GM23248 (cell line): ENCODE measurements at regions not wholly inside any gene's neighbourhood (a gene's known extent, or its start where the extent isn't known, plus 50 kb on each side); places are given as distances from the start of the nearest gene placed in this dataset.

Source experiments
- EZH2 ChIP-seq: fragments of 200-600 bp; sonication (generic); IDR thresholded peaks from 2 replicates; pipeline ENCODE4 v1.6.1; 2018; ENCODE audit warnings: antibody characterized with exemption, mild to moderate bottlenecking; ENCODE audit not compliant: insufficient read depth, poor library complexity, severe bottlenecking
- EZH2phosphoT487 ChIP-seq: fragments of 200-600 bp; sonication (generic); IDR thresholded peaks from 2 replicates; pipeline ENCODE4 v1.6.1; 2018; ENCODE audit warnings: antibody characterized with exemption, moderate library complexity, mild to moderate bottlenecking, low read depth; ENCODE audit not compliant: insufficient read depth

DNA sequence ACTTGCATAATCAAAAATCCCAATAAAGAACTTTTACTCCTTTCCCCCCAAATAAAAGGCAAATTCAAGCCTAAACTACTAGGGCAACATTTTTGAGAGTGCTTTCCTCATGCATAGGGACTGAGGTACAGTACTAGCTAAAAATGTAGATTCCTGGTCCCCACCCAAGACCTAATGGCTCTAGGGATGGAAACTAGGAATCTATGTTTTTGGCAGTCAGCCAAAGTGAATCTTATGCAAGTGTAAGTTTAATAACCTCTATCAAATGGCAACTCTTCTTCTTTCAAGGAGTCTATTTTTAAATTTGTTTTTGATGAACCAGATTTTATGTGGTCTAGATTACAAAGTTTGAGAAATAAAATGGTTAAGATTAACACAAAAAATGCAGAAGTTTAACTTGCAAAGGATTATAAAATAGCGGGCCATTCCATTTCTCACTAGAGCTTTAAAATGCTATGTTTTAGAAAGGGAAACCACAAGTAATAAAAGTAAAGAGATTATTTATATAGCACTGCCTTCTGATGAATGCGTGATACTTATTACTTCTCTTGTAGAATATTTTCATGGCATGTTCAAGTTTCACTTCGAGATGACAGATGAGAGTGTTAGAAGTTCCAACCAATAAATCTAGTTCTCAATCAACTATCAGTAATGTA lies 70.4 kb upstream of the MDFIC start:
- TF ChIP-seq EZH2phosphoT487 (no peak), EZH2 (no peak)
